ENCODE measurements at regions not wholly inside any gene's neighbourhood (a gene's known extent, or its start where the extent isn't known, plus 50 kb on each side); places are given as distances from the start of the nearest gene placed in this dataset.

GRCh38 chr4:117481742-117482141 is 396.4 kb upstream of the TRAM1L1 start:
- H3K9me3 ChIP-seq (ENCODE audit: control insufficient read depth, insufficient read depth, low read length): peaks cover 3% of the 10 kb centered on the region
- intact Hi-C loops (cut with micrococcal nuclease): no loop called here

GRCh38 chr4:117488692-117489091 is 403.3 kb upstream of the TRAM1L1 start:
- Mint-ChIP-seq H3K27ac (no peak overlapping the region), H3K27me3 (ENCODE audit: low read depth in 2 of 2) (no peaks in the 10 kb centered on the region), H3K9me3 (peaks cover 13 to 18% of the 10 kb centered on the region in 2 donors), H3K36me3 (no peaks in the 10 kb centered on the region), H3K4me3 (no peak overlapping the region), H3K4me1 (no peaks in the 10 kb centered on the region)
- Histone ChIP-seq H3K4me1 (ENCODE audit: control insufficient read depth, insufficient read depth, low read length) (no peaks in the 10 kb centered on the region), H3K4me3 (ENCODE audit: low read length) (no peak overlapping the region), H3K9me3 (ENCODE audit: control insufficient read depth, insufficient read depth, low read length) (no peaks in the 10 kb centered on the region), H3K36me3 (ENCODE audit: control insufficient read depth, insufficient read depth, low read length) (no peaks in the 10 kb centered on the region), H3K27me3 (ENCODE audit: control insufficient read depth, insufficient read depth, low read length) (no peaks in the 10 kb centered on the region), H3K27ac (ENCODE audit: low read length) (no peak overlapping the region)
- DNase-seq: no peak
- ATAC-seq: no peak
- TF ChIP-seq, protein P1, sequence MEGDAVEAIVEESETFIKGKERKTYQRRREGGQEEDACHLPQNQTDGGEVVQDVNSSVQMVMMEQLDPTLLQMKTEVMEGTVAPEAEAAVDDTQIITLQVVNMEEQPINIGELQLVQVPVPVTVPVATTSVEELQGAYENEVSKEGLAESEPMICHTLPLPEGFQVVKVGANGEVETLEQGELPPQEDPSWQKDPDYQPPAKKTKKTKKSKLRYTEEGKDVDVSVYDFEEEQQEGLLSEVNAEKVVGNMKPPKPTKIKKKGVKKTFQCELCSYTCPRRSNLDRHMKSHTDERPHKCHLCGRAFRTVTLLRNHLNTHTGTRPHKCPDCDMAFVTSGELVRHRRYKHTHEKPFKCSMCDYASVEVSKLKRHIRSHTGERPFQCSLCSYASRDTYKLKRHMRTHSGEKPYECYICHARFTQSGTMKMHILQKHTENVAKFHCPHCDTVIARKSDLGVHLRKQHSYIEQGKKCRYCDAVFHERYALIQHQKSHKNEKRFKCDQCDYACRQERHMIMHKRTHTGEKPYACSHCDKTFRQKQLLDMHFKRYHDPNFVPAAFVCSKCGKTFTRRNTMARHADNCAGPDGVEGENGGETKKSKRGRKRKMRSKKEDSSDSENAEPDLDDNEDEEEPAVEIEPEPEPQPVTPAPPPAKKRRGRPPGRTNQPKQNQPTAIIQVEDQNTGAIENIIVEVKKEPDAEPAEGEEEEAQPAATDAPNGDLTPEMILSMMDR (IDR thresholded peaks at IDR 0.05): no peak
- intact Hi-C loops (cut with micrococcal nuclease): no loop called here
- 93% methylated on average over 6 of the region's 7 CpGs for WGBS (ENCODE audit: insufficient coverage)

More at GRCh38 chr4:117481742-117482141, 396.4 kb upstream of the TRAM1L1 start:
- Mint-ChIP-seq H3K36me3 (no peaks in the 10 kb centered on the region), H3K4me3 (no peak overlapping the region), H3K9me3 (peaks cover 16 to 20% of the 10 kb centered on the region in 2 donors), H3K4me1 (no peaks in the 10 kb centered on the region), H3K27ac (no peak overlapping the region), H3K27me3 (ENCODE audit: low read depth in 2 of 2) (no peaks in the 10 kb centered on the region)
- 74% methylated on average over 3 of the region's 3 CpGs for WGBS (ENCODE audit: insufficient coverage)
- no peak overlapping the region for H3K4me3 ChIP-seq (ENCODE audit: low read length)
- TF ChIP-seq, protein P1 (IDR thresholded peaks at IDR 0.05): no peak
- H3K36me3 ChIP-seq (ENCODE audit: control insufficient read depth, insufficient read depth, low read length): no peaks in the 10 kb centered on the region
- H3K27ac ChIP-seq (ENCODE audit: low read length): no peak overlapping the region
- no peaks in the 10 kb centered on the region for H3K4me1 ChIP-seq (ENCODE audit: control insufficient read depth, insufficient read depth, low read length)
- DNase-seq (no peak), ATAC-seq (no peak)
- H3K27me3 ChIP-seq (ENCODE audit: control insufficient read depth, insufficient read depth, low read length): no peaks in the 10 kb centered on the region

GRCh38 chr4:117489107-117489506 is 403.7 kb upstream of the TRAM1L1 start:
- Histone ChIP-seq H3K4me1 (ENCODE audit: control insufficient read depth, insufficient read depth, low read length) (no peaks in the 10 kb centered on the region), H3K27me3 (ENCODE audit: control insufficient read depth, insufficient read depth, low read length) (no peaks in the 10 kb centered on the region), H3K27ac (ENCODE audit: low read length) (no peak overlapping the region), H3K36me3 (ENCODE audit: control insufficient read depth, insufficient read depth, low read length) (no peaks in the 10 kb centered on the region), H3K4me3 (ENCODE audit: low read length) (no peak overlapping the region), H3K9me3 (ENCODE audit: control insufficient read depth, insufficient read depth, low read length) (no peaks in the 10 kb centered on the region)
- no peak for ATAC-seq
- TF ChIP-seq, protein P1 (IDR thresholded peaks at IDR 0.05): no peak
- no peak for DNase-seq
- H3K27me3 Mint-ChIP-seq (ENCODE audit: low read depth in 2 of 2): no peaks in the 10 kb centered on the region
- H3K9me3 Mint-ChIP-seq: peaks cover 12 to 16% of the 10 kb centered on the region in 2 donors
- H3K4me3 Mint-ChIP-seq: no peak overlapping the region
- H3K27ac Mint-ChIP-seq: no peak overlapping the region
- intact Hi-C loops (cut with micrococcal nuclease): no loop called here
- no peaks in the 10 kb centered on the region for H3K4me1 Mint-ChIP-seq
- WGBS (ENCODE audit: insufficient coverage): no CpG with 5 or more reads among the region's 2 CpGs
- H3K36me3 Mint-ChIP-seq: no peaks in the 10 kb centered on the region

DNA sequence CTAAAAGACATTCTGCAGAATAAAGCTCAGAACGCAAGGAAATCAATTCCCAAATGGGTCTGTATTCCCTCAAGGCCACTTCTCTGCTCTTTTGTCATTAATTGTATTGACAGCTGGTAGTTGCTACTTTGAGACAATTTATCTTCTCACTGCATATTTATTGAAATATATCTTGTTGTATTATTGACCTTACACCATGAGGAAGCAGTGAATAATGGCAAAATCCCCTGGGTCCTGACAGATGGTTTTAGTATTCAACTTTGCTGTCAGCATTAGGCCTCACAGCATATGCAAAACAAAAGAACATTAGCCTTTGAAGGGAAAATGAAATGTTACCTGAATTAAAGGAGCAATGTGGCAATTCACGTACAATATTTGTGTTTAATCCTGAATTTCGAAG is 406.1 kb upstream of the TRAM1L1 start:
- intact Hi-C loops (cut with micrococcal nuclease): no loop called here
- Mint-ChIP-seq H3K27ac (no peak overlapping the region), H3K4me3 (no peak overlapping the region), H3K27me3 (ENCODE audit: low read depth in 2 of 2) (no peaks in the 10 kb centered on the region), H3K9me3 (peaks cover 2 to 9% of the 10 kb centered on the region in 2 donors), H3K4me1 (no peaks in the 10 kb centered on the region), H3K36me3 (no peaks in the 10 kb centered on the region)
- DNase-seq: no peak
- no peaks in the 10 kb centered on the region for H3K27me3 ChIP-seq (ENCODE audit: control insufficient read depth, insufficient read depth, low read length)
- no peak overlapping the region for H3K27ac ChIP-seq (ENCODE audit: low read length)
- WGBS (ENCODE audit: insufficient coverage): 84% methylated on average over 3 of the region's 3 CpGs
- H3K4me1 ChIP-seq (ENCODE audit: control insufficient read depth, insufficient read depth, low read length): no peaks in the 10 kb centered on the region
- TF ChIP-seq, protein P1 (IDR thresholded peaks at IDR 0.05): no peak
- no peak for ATAC-seq
- no peaks in the 10 kb centered on the region for H3K9me3 ChIP-seq (ENCODE audit: control insufficient read depth, insufficient read depth, low read length)
- no peak overlapping the region for H3K4me3 ChIP-seq (ENCODE audit: low read length)
- no peaks in the 10 kb centered on the region for H3K36me3 ChIP-seq (ENCODE audit: control insufficient read depth, insufficient read depth, low read length)

All from natural killer cell (primary cell).